ENCODE measurements at regions not wholly inside any gene's neighbourhood (a gene's known extent, or its start where the extent isn't known, plus 50 kb on each side); places are given as distances from the start of the nearest gene placed in this dataset.

- no peak for TF ChIP-seq PATZ1 (CRISPR knock-in tag; IDR thresholded peaks at IDR 0.05; ENCODE audit: borderline replicate concordance)
- no peak for TF ChIP-seq ARNTL (CRISPR knock-in tag; IDR thresholded peaks at IDR 0.05; ENCODE audit: borderline replicate concordance, low read depth)
- TF ChIP-seq POU6F1 (CRISPR knock-in tag; IDR thresholded peaks at IDR 0.05; ENCODE audit: borderline replicate concordance, low read depth) = no peak
- no peak for TF ChIP-seq PPARA (CRISPR knock-in tag; IDR thresholded peaks at IDR 0.05; ENCODE audit: borderline replicate concordance)
- no peak for TF ChIP-seq CSRNP3 (CRISPR knock-in tag; IDR thresholded peaks at IDR 0.05)
- TF ChIP-seq ZFP30 (CRISPR knock-in tag; IDR thresholded peaks at IDR 0.05) = no peak
- no peak for TF ChIP-seq TOX (CRISPR knock-in tag; IDR thresholded peaks at IDR 0.05; ENCODE audit: borderline replicate concordance)
- TF ChIP-seq SNAI2 (CRISPR knock-in tag; IDR thresholded peaks at IDR 0.05) = no peak
Observed at GRCh38 chr4:31482691-31483090, 762.5 kb downstream of the PCDH7 start.

Data from SK-N-SH treated with all-trans-retinoic acid at 6 μM for 48 hours (cell line).